ENCODE measurements at regions not wholly inside any gene's neighbourhood (a gene's known extent, or its start where the extent isn't known, plus 50 kb on each side); places are given as distances from the start of the nearest gene placed in this dataset.

DNA sequence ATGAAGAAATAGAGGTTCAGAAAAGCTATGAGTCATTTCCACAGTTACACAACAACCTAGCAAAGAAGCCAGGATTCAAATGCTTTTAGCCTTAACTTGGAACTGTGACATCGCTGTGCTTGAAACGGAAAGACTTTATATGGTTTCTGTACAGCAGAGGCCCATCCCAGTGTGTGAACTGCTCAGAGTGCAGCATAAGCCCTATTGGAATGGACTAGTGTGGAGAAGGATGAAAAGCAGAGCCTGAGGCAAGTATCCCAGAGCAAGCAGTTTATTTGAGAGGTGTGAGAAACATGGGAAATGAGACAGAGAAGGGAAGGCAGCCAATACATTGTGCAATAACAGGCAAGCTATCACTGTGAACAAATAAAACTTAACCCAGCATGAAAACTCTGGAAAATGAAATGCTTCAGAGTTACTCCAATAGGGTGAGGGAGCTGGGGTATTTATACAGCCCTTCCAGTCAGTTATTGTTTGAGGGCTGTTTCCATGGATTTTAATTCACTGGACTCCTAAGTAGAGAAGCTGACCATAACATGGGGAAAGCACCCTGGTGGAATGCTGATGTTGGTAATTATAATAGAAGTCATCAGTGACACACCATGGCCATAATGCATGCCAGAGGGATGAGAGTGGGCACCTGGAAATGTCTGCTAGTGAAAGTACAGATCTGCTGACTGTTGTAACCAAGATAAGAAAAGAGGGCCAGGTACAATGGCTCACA, 254.0 kb upstream of the POU3F3 start:
- Mint-ChIP-seq H3K27me3 (no peaks in the 10 kb centered on the region), H3K27ac (no peak overlapping the region)
- CTCF ChIA-PET, result no interaction called here

DNA sequence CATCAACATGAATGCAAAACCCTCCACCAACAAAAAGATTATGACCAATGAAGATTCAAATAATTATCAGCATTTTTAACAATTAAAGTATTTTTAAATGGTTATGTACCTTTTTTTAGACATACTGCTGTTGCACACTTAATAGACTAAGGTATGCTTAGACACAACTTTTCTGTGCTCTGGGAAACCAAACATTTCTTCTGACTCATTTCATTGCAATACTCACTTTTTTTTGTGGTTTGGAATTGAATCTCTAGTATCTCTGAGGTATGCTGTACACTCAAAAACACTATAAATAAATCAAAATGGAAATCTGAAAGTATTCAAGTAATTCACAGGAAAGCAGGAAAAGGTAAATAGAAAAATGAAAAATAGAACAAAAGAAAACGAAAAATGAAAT, 247.9 kb upstream of the POU3F3 start:
- Mint-ChIP-seq H3K4me3 (no peak overlapping the region), H3K27ac (no peak overlapping the region), H3K9me3 (peaks cover 0 to 13% (median 9%) of the 10 kb centered on the region in 5 donors), H3K27me3 (peaks cover 0 to 3% of the 10 kb centered on the region in 2 donors), H3K4me1 (no peaks in the 10 kb centered on the region), H3K36me3 (no peaks in the 10 kb centered on the region)
- DNase-seq, result no peak
- ChIA-PET POLR2A (no interaction called here), CTCF (no interaction called here)
- Histone ChIP-seq H3K9me3 (ENCODE audit: low read length) (no peaks in the 10 kb centered on the region), H3K27me3 (ENCODE audit: insufficient read depth, low read length, poor library complexity, severe bottlenecking) (no peaks in the 10 kb centered on the region), H3K4me3 (ENCODE audit: low read length) (no peak overlapping the region), H3K27ac (ENCODE audit: low read depth, low read length) (no peak overlapping the region), H3K36me3 (ENCODE audit: insufficient read depth, low read length) (no peaks in the 10 kb centered on the region), H3K4me1 (ENCODE audit: insufficient read depth, low read length) (no peaks in the 10 kb centered on the region)

More for the DNA sequence above, 254.0 kb upstream of the POU3F3 start:
- no peak overlapping the region for H3K4me3 ChIP-seq (ENCODE audit: low read length)
- Mint-ChIP-seq H3K36me3 (peaks cover 0 to 2% (median 0%) of the 10 kb centered on the region in 3 donors), H3K4me3 (no peak overlapping the region), H3K4me1 (no peaks in the 10 kb centered on the region), H3K9me3 (peaks cover 0 to 24% (median 6%) of the 10 kb centered on the region in 5 donors)
- DNase-seq, result no peak
- H3K36me3 ChIP-seq (ENCODE audit: insufficient read depth, low read length), result no peaks in the 10 kb centered on the region
- H3K27ac ChIP-seq (ENCODE audit: low read depth, low read length), result no peak overlapping the region
- no peaks in the 10 kb centered on the region for H3K27me3 ChIP-seq (ENCODE audit: insufficient read depth, low read length, poor library complexity, severe bottlenecking)
- H3K9me3 ChIP-seq (ENCODE audit: low read length), result no peaks in the 10 kb centered on the region
- POLR2A ChIA-PET, result no interaction called here
- H3K4me1 ChIP-seq (ENCODE audit: insufficient read depth, low read length), result no peaks in the 10 kb centered on the region

DNA sequence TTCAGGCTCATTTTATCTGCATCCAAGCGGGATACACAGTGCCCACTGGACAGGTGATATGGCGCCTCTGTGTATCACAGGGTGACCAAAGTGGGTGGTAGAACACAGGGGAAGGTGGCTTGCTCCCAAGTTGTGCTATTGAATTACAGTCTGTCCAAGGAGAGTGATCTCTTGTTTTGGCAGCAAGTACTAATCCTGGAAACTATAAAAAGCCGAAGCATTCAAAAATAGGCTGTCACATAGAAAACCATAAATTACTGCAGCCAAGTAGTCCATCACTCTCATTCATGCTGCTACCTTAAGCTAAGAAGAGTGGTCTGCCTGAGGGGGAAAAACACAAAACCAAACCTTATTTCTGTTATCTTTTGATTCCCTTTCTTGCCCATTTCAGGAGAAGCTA, 237.1 kb upstream of the POU3F3 start:
- POLR2A ChIA-PET, result no interaction called here
- Histone ChIP-seq H3K36me3 (ENCODE audit: insufficient read depth, low read length) (no peaks in the 10 kb centered on the region), H3K9me3 (ENCODE audit: low read length) (no peaks in the 10 kb centered on the region), H3K27ac (ENCODE audit: low read depth, low read length) (no peak overlapping the region), H3K4me3 (ENCODE audit: low read length) (no peak overlapping the region), H3K27me3 (ENCODE audit: insufficient read depth, low read length, poor library complexity, severe bottlenecking) (no peaks in the 10 kb centered on the region), H3K4me1 (ENCODE audit: insufficient read depth, low read length) (no peaks in the 10 kb centered on the region)
- Mint-ChIP-seq H3K27ac (no peak overlapping the region), H3K27me3 (no peaks in the 10 kb centered on the region), H3K9me3 (peaks cover 0 to 2% (median 0%) of the 10 kb centered on the region in 5 donors), H3K4me1 (no peaks in the 10 kb centered on the region), H3K36me3 (no peaks in the 10 kb centered on the region), H3K4me3 (no peak overlapping the region)
- CTCF ChIA-PET, result no interaction called here
- DNase-seq, result no peak

DNA sequence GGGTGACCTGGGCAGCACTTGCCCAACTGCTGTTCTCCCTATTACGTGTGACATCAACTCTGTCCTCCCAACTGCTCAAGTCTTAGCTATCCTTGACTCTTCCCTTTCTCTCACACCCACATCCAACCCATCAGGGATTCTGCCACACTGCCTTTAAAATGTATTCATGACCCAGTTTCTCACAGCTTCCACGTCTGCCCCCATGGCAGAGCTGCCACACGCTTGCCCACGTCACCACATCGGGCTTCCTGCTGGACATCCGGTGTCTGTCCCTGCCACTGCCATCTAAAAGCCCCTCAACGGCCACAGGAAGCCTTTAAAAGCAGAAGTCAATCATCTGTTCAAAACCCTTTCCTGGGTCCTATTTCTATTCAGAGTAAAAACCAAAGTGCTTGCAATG, 233.1 kb upstream of the POU3F3 start:
- Mint-ChIP-seq H3K27ac (no peak overlapping the region), H3K9me3 (peaks cover 0 to 10% (median 7%) of the 10 kb centered on the region in 5 donors), H3K36me3 (no peaks in the 10 kb centered on the region), H3K4me1 (no peaks in the 10 kb centered on the region), H3K27me3 (no peaks in the 10 kb centered on the region), H3K4me3 (no peak overlapping the region)
- POLR2A ChIA-PET, result no interaction called here
- Histone ChIP-seq H3K36me3 (ENCODE audit: insufficient read depth, low read length) (no peaks in the 10 kb centered on the region), H3K27ac (ENCODE audit: low read depth, low read length) (no peak overlapping the region), H3K9me3 (ENCODE audit: low read length) (no peaks in the 10 kb centered on the region), H3K27me3 (ENCODE audit: insufficient read depth, low read length, poor library complexity, severe bottlenecking) (no peaks in the 10 kb centered on the region), H3K4me3 (ENCODE audit: low read length) (no peak overlapping the region), H3K4me1 (ENCODE audit: insufficient read depth, low read length) (no peaks in the 10 kb centered on the region)
- DNase-seq, result no peak
- CTCF ChIA-PET, result no interaction called here

DNA sequence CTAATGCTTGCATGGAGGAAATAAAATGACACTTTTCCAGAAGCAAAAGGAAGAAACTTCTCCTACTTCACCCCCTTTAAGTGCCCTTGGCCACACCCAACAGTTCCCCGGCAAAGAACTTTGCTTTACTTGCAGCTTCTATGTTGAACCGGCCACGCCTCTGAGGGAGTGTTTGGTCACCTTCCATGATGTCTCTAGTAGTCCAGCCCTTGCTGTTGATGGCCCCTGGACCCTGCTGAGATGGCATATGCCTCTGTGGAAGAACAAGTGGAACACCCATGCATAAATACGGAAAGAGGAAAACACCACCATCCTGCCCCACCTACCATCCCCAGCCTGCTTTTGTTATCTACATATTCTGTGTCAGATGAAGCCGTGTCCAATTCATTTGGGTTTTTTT, 218.3 kb upstream of the POU3F3 start:
- no peak overlapping the region for H3K27ac ChIP-seq (ENCODE audit: low read depth, low read length)
- H3K27me3 Mint-ChIP-seq, result peaks cover 0 to 2% of the 10 kb centered on the region in 2 donors
- no peaks in the 10 kb centered on the region for H3K36me3 ChIP-seq (ENCODE audit: insufficient read depth, low read length)
- no peaks in the 10 kb centered on the region for H3K9me3 ChIP-seq (ENCODE audit: low read length)
- H3K4me3 Mint-ChIP-seq, result no peak overlapping the region
- H3K4me1 Mint-ChIP-seq, result no peaks in the 10 kb centered on the region
- ChIA-PET POLR2A (no interaction called here), CTCF (no interaction called here)
- no peaks in the 10 kb centered on the region for H3K4me1 ChIP-seq (ENCODE audit: insufficient read depth, low read length)
- no peak overlapping the region for H3K4me3 ChIP-seq (ENCODE audit: low read length)
- peaks cover 0 to 5% (median 0%) of the 10 kb centered on the region in 5 donors for H3K9me3 Mint-ChIP-seq
- no peak overlapping the region for H3K27ac Mint-ChIP-seq
- no peak for DNase-seq
- H3K27me3 ChIP-seq (ENCODE audit: insufficient read depth, low read length, poor library complexity, severe bottlenecking), result no peaks in the 10 kb centered on the region
- H3K36me3 Mint-ChIP-seq, result no peaks in the 10 kb centered on the region

DNA sequence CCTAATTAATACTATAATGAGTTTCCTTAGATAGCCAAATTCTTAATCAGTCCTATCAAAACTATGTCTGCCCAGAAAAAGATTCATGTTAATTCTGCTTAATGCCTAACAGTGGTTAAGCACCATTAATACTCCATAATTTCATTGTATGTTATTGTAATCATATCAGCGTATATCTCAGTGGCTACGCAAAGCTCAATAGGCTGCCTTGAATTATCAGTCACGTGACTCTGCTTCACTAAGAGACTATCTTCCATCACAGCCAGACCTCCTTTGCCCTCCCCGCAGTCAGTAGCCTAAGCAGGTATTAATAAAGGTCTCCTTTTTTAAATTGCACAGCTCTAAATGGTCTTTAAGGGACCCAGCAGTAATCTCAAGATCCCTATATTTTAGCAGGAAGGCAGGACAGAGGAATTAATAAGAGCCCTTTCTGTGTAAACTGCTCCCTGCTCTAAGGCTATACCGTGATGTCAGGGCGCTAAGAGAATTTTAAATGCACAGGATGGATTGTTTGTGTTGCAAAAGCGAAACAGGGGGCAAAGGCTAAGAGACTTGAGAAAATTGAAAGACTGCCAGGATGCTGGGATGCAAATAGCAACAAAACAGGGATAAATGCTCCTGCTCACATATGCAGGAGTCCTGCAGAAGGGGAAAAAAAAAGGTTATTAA, 215.6 kb upstream of the POU3F3 start:
- no peak for DNase-seq
- Mint-ChIP-seq H3K4me3 (no peak overlapping the region), H3K9me3 (peaks cover 0 to 5% (median 3%) of the 10 kb centered on the region in 5 donors), H3K4me1 (no peaks in the 10 kb centered on the region), H3K27me3 (peaks cover 0 to 2% of the 10 kb centered on the region in 2 donors), H3K36me3 (no peaks in the 10 kb centered on the region), H3K27ac (no peak overlapping the region)
- Histone ChIP-seq H3K36me3 (ENCODE audit: insufficient read depth, low read length) (no peaks in the 10 kb centered on the region), H3K9me3 (ENCODE audit: low read length) (no peaks in the 10 kb centered on the region), H3K4me1 (ENCODE audit: insufficient read depth, low read length) (no peaks in the 10 kb centered on the region), H3K4me3 (ENCODE audit: low read length) (no peak overlapping the region), H3K27me3 (ENCODE audit: insufficient read depth, low read length, poor library complexity, severe bottlenecking) (no peaks in the 10 kb centered on the region), H3K27ac (ENCODE audit: low read depth, low read length) (no peak overlapping the region)
- ChIA-PET POLR2A (no interaction called here), CTCF (no interaction called here)

DNA sequence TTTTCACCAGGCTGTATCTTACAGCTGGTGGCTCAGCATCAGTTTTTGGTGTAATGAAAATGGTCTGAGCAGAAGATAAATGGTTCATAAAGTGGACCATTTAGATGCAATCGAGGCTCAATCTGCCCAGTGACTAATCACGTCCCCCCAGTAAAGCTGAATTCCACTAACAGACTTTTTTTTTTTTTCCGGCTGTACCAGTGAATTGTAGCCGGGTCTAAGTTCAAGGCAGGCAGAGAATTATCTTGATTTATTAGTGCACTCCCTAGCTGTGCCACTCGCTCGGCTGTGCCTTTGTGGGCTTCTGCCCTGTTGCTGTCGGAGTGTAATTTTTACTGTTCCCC, 215.1 kb upstream of the POU3F3 start:
- Mint-ChIP-seq H3K4me1 (no peaks in the 10 kb centered on the region), H3K27me3 (peaks cover 0 to 2% of the 10 kb centered on the region in 2 donors), H3K27ac (no peak overlapping the region), H3K4me3 (no peak overlapping the region), H3K9me3 (peaks cover 0 to 5% (median 3%) of the 10 kb centered on the region in 5 donors), H3K36me3 (no peaks in the 10 kb centered on the region)
- H3K4me3 ChIP-seq (ENCODE audit: low read length), result no peak overlapping the region
- ChIA-PET CTCF (no interaction called here), POLR2A (no interaction called here)
- H3K9me3 ChIP-seq (ENCODE audit: low read length), result no peaks in the 10 kb centered on the region
- H3K4me1 ChIP-seq (ENCODE audit: insufficient read depth, low read length), result no peaks in the 10 kb centered on the region
- no peak for DNase-seq
- no peaks in the 10 kb centered on the region for H3K36me3 ChIP-seq (ENCODE audit: insufficient read depth, low read length)
- H3K27ac ChIP-seq (ENCODE audit: low read depth, low read length), result no peak overlapping the region
- no peaks in the 10 kb centered on the region for H3K27me3 ChIP-seq (ENCODE audit: insufficient read depth, low read length, poor library complexity, severe bottlenecking)

DNA sequence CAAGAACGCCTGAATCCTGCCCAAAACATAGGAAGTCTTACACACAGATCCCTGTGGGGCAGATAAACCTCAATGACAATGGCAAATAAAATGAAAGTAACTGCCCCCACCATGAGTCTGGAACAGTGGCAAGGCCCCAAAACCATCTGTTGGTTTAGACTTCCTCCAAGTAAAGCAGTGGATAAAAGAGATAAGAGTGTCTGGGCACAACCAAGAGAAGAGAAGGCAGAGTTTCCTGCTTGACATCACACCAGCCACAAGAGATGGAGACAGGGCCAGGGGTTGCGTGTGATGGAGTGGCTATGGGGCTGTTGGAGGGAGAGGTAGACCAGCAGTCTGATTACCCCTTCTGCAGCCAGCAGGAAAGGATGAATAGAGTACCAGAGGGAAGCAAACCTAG, 212.1 kb upstream of the POU3F3 start:
- Histone ChIP-seq H3K9me3 (ENCODE audit: low read length) (no peaks in the 10 kb centered on the region), H3K27me3 (ENCODE audit: insufficient read depth, low read length, poor library complexity, severe bottlenecking) (no peaks in the 10 kb centered on the region), H3K4me1 (ENCODE audit: insufficient read depth, low read length) (no peaks in the 10 kb centered on the region), H3K27ac (ENCODE audit: low read depth, low read length) (no peak overlapping the region), H3K4me3 (ENCODE audit: low read length) (no peak overlapping the region), H3K36me3 (ENCODE audit: insufficient read depth, low read length) (no peaks in the 10 kb centered on the region)
- Mint-ChIP-seq H3K4me1 (no peaks in the 10 kb centered on the region), H3K27me3 (no peaks in the 10 kb centered on the region), H3K4me3 (no peak overlapping the region), H3K36me3 (no peaks in the 10 kb centered on the region), H3K27ac (no peak overlapping the region), H3K9me3 (peaks cover 0 to 5% (median 3%) of the 10 kb centered on the region in 5 donors)
- no peak for DNase-seq
- ChIA-PET POLR2A (no interaction called here), CTCF (no interaction called here)
